ENCODE measurements at regions not wholly inside any gene's neighbourhood (a gene's known extent, or its start where the extent isn't known, plus 50 kb on each side); places are given as distances from the start of the nearest gene placed in this dataset.

DNA sequence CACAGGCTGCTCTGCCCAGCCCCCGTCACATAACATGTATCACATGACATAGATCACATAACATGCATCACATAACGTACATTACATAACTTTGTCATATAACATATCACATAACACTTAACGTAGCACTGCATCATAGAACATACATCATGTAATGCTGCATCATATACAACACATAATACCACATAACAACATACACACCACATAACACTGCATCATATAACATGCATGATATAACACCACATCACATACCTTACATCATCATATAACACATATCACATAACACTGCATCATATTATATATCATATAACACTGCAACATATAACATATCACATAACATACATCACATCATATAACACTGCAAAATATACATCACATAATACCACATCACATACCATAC, 83.8 kb downstream of the AXIN2 start:
- no peak for DNase-seq

DNA sequence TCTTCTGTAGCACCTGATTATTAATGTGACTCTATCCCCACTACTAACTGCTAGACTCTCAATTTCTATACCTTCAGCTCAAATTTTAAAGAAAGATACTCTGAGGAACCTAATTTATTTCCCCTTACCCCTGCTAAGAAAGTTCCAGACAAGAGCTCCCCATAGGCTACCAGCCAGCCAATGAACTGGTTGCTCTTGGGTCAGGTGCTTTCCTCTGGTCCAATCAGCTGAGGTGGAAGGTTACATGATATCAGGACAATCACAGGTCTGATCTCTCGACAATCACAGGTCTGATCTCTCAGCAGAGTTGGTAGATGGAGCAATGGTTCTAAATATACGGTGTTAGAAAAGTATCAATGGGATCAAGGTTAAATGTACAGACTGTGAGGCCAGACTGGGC, 86.8 kb downstream of the AXIN2 start:
- no peak for DNase-seq

DNA sequence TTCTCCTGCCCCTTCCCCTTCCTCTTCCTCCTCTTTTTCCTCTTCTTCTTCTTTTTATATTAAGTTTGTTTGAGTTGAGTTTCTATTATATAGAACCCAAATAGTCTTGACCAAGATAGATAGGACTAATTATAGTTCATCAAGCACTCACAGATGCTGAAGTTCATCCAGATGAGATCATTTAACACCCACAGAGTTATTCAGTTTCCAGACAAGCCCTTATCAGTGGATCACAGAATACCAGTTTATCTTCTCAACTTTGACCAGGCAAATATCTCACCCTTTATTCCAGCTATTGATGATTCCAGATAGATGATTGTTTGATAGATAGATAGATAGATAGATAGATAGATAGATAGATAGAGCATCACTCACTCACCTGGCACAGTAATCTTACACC, 87.5 kb downstream of the AXIN2 start:
- DNase-seq: no peak

- no peak for DNase-seq
Measured at GRCh38 chr17:65473363-65473762, 88.1 kb downstream of the AXIN2 start.

GRCh38 chr17:65472666-65473309, 88.7 kb downstream of the AXIN2 start:
- no peak for DNase-seq

DNA sequence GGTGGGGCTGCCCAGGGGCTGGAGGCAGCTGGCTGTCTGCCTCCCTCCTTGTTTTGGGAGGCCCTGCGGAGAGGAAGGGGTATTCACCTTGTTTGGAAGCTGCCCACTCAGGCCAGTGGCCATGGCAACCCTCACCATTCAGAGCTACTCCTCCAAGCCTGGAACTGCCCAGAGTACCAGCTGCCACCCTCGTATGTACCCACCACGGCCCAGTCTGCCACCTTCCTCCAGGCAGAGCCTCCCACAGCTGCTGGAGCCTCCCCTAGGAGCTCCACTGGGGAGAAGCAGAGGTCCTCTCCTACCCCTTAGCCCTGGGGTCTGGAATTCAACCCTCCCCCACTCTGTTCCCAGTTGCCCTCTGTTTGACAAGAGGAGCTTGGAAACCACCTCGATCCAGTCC, 90.7 kb downstream of the AXIN2 start:
- DNase-seq: no peak

- no peak for DNase-seq
Measured at GRCh38 chr17:65468321-65468720, 93.1 kb downstream of the AXIN2 start.

DNA sequence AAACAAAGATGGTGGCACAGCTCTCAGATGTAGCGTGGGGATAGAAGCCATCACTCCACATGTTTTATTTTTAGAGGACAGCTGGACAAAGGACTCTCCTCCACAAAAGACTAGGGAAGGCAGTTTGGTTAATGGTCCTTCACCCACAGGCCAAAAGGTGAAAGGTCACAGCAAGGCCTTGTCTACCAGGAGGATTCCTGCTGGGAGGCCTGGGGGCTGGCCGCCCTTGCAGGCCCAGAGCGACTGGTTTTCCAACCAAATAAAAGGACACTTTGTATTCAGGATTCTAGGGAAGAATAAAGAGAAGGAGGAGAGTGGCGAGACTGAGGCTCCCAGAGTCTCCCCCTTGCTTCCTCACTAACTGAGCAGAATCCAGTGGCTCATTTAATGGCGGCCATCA, 94.3 kb downstream of the AXIN2 start:
- DNase-seq: no peak

GRCh38 chr17:65466547-65466946, 94.9 kb downstream of the AXIN2 start:
- DNase-seq: no peak

GRCh38 chr17:65463242-65463641, 98.2 kb downstream of the AXIN2 start:
- DNase-seq: no peak

DNA sequence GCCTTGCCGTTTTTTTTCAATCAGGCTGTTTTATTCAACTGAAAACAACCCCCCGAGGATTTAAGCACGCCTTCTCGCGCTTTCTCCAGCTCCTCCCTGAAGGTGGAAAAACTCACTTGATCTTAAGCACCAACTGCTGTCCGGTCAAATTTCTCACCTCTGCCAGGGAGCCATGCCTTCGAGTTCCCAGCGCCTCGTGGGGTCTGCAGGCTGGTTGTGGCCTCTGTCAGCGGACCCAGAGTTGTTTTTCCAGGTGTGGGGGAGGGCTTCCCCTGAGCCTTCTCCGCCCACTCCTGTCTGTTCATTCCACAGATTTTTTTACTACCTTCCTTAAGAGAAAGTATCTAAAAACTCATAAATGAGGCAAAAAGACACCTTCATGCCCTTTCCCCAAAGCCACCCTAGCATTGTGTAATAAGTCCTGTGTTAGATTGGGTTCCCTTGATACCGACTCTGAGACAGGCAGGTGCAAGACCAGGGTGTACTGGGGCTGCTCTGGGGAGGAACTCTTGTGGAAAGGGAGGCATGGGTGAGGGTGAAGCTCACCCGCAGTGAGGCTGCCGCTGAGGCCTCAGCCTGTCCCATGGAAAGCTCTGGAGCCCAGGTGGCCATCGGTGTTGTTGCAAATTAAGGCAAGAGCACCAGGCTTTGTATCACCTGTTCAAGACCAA, 101.6 kb downstream of the AXIN2 start:
- DNase-seq: no peak

- DNase-seq: no peak
Measured at GRCh38 chr17:65457635-65458257, 103.7 kb downstream of the AXIN2 start.

DNA sequence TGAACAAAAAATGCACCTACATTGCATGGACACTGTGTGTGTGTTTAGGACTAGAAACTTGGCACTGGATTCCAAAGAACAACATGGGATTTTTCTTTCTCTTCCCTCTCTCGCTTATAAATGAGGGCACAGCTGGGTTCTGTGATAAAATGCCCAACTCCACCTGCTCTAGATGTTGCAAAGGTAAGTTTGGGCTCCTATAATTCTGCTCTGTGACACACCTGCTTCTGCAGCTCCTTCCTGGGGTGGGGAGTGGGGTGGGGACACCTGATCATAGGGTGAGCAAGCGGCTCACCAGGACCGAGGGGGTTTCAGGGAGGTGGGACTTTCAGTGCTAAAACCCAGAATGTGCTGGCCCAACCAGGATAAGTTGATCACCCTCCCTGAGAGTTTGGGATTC, 104.3 kb downstream of the AXIN2 start:
- no peak for DNase-seq

GRCh38 chr17:65456368-65457151, 104.9 kb downstream of the AXIN2 start:
- DNase-seq: no peak

DNA sequence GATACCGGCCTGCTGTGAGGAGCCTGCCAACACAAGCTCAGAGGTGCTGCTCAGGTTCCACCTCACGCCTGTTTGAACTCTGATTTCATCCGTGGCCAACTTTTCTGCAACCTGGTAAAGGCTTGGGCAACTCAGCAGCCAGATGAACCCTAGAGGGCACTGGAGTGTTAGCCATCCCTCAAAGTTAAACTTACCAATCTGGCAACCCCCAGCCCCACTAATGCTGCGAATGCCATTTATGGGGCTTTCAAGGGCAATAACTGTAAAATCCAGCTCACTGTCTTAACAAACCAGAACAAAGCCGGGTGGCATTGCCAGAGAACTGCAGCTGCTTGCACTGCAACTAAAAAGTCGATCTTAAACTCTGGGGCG, 105.5 kb downstream of the AXIN2 start:
- DNase-seq: peak; percentile 51

DNA sequence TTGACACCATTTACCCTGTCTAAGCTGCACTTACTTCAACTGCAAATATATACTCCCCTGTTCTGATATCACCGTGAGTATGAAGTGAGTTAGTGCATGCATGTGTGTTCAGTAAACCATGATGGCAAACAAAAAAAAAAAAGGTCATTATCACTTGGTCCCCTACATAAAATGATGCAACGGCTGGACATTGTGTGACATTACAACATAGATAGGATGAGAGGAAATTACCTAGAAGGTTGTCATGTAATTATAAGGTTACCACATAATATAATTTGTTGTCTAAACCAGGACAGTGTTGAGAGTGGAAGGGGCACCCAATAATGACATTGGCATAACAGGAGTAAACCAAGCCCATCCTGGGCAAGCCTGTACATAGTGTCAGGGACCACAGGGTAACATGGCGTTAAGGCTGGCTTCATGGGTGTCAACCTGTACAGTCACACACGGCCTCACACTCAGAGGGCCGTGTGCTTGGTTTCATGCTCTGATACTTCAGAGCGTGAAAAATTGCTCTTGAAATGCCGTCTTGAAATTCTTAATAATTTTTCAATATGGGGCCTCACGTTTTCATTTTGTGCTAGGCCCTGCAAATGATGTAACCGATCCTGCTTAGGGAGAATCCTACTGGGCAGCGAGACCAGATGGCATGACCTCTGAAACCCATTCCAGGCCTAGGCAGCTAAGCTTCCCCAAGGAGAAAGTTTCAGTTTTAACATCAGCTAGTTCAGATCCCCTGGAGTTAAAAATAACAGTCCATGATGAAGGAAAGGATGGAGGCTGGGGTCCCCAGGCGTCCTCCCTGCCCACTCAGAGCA, 106.1 kb downstream of the AXIN2 start:
- no peak for DNase-seq

DNA sequence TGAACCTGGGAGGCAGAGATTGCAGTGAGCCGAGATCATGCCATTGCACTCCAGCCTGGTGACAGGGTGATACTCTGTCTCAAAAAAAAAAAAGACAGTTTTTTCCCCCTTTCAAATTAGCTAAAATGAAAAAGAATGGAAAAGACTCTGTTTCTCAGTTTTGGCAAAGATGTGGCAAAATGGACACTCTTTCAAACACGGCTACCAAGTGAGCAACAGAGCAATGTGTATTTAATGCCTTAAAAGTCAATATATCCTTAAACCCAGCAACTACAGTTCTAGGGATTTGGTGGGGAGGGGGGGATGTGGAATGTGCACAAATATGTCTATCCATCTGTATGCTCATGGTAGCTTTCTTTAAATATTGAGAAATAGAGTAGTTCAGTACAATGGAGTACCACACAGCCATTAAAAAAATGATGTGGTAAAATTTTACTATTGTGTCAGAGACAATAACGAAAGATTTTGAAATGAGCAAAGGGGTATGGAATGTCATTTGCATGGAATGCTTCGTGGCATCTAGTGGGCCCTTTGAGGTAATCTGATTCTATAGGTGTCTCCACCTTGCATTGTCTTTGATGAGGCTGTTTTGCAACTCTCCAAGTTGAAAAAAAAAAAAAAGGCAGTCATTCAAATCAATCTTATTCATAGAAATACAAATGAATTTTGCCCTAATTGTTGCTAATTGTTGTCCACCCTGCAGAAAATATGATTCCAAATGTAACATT, 108.1 kb downstream of the AXIN2 start:
- no peak for DNase-seq

GRCh38 chr17:65449495-65449894, 112.0 kb downstream of the AXIN2 start:
- DNase-seq: no peak

DNA sequence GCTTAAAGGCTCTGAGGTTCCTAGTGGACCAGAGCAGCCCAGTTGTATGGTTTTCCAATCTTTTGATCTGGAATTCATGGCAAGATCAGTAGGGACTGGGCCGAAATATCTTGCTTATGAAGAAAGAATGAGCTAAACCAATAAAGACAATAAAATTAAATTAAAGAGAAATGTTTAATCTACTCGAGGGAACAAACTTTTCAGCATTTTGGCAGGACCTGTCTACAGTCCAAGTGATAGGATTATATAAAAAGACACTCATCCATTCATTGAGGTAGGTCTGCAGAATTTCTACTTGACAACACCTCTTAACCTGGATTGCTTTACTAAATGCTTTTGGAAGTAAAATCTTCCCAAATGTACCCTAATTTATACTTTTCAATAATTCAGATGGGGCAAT, 113.6 kb downstream of the AXIN2 start:
- no peak for DNase-seq

DNA sequence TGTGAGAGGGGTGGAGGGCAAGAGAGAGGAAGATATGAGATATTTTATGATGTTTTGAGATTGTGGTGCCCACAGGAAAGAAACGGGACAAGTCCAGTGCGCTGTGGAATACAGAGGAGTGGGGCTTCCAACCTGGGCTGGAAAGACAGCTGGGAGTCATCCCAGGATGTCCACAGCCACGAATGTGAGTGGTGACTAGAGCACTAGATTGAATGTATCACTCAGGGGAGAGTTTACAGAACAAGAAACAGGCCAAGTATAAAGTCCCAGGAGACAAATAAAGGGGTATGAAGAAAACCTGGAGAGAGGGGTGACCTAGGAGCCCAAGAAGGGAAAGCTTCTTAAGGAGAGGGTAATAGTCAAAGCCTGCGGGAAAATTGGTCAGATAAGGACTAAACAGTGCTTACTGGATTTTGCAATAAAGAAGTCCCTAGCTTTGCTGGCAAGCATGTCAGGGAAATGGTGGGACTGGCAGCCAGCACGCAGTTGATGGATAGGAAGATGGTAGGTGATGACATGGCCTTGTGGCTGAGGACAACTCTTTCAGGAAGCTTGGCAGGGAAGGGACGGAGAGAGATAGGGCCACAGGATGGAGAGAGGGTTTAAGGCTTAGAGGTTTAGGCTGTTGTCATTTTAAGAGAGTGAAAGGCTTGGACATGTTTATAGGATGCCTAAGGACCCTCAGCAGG, 114.5 kb downstream of the AXIN2 start:
- DNase-seq: no peak

- DNase-seq: no peak
Measured at GRCh38 chr17:65446043-65446442, 115.4 kb downstream of the AXIN2 start.

DNA sequence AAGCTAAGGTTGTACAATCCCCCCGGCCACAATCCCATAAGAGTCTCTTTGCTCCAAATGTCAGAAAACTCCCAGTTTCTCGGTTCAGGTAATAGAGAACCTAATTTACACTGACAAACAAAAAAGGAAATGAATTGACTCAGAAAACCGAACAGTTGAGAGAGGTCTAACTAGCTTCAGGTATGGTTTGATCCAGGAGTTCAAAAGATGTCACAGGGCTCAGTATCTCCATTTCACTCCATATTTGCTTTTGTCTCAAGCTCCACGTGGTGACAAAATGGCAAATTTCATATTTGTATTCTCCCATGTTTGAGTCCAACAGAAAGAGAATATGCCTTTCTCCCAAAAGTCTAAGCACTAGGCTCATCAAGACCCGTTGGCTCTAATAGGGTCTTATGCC, 117.4 kb downstream of the AXIN2 start:
- no peak for DNase-seq

Data from femur (tissue), 1 donor.